Stimulated activated CD4-positive, alpha-beta T cell treated with anti-CD3 and anti-CD28 coated beads, Interleukin-2, amount 100 ng/mL, for 24 hours (primary cell): ENCODE measurements at regions not wholly inside any gene's neighbourhood (a gene's known extent, or its start where the extent isn't known, plus 50 kb on each side); places are given as distances from the start of the nearest gene placed in this dataset.
"Not testable (repeated sequence)": the region's sequence is repeated elsewhere in the genome, so short reads cannot be mapped to it uniquely, and the experiment has no call there.

Source experiments
- DNase-seq, 2 donors: peaks; one replicate each; pipeline ENCODE4 v3.0.0-alpha.2; 2020

DNA sequence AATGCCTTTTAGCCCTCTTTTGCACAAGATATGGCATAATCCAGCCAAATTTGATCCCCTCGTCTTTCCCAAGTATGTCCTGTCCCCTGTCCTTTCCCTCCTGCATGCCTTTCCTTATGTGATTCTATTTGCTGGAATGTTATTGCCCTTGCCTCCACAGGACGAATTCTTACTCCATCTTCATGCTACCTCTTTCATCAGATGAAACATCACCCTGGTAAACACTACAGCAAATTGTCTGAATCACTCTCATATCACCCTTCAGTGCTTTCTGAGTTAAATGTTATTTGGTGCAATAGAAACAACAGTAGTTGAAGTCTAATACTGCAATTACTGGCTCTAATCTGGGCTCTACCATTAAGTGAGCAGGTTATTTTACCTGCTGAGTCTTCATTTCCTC lies 52.2 kb upstream of the FAT1 start:
- DNase-seq: no peak

GRCh38 chr4:186778134-186778533 lies 54.5 kb upstream of the FAT1 start:
- DNase-seq: no peak

- no peak for DNase-seq
Measured at GRCh38 chr4:186780291-186781031, 56.8 kb upstream of the FAT1 start.

DNA sequence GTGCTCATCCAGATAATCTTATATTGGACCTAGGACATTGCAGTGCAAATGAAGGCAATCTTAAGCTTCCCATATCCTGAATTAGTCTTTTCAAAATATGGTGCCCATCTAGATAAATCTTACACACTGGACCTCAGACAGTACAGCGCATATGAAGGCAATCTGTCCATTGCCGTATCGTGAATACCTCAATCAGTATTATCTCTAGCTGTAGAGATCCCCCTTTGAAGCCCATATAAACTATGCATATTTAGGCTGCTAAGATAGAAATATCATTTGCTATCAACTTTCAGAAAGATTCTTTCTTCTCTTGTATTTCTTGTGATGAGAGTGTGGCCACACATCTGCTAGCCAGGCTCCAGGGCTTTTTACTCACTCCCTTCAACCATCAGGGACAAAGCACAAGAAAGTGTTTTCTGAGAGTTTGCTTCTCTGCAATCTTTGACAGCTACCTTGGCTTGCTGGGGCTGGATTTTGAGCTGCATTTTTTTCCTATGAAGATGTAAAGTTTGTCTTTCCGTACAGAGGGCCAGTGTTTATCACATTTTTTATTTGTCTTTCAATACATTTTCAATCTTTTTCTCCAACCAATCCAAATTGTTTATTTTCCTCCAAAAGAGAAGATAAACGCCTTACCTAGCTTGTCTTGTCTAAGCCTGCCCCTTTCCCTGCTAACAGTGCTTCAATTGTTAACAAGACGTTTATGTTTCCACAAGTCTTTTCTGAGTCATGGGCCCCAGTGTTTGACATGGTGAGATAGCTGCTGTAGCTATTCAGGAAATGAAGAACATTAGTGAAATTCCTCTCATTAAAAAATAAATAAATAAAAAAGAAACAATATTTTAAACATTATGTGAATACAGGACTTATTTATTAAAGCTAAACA lies 57.6 kb upstream of the FAT1 start:
- DNase-seq: no peak

DNA sequence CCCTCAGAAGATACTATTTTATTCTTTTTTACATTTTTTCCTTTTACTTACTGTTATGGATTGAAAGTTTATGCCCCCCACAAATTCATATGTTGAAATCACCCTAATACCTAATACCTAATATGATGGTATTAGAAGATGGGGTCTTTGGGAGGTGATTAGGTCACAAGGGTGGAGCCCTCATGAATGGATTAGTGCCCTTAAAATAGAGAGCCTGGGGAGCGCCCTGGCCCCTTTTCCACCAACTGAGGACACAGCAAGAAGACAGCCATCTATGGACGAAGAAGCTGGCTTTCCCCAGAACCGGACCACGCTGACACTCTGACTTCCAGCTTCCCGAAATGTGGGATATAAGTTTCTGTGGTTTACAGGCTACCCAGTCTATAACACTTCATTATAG lies 58.6 kb upstream of the FAT1 start:
- DNase-seq: no peak

DNA sequence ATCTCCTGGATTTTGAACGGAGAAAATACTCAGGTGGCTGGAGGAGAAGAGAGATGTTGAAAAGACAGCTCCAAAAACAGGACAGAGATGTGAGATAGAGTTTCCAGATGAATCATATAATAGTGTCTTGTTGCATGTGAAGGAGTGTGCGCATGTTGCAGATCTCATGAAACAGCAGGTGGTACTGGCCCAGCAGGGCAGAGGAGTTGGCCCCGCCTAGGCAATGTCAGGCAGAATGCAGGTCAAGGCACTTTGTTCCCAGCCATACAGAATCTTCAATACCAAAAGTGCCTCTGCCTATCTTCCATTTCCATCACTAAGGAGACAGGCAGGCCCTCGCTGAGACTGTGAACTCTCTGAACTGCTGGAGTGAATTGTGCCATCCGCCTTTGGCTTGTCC lies 63.9 kb upstream of the FAT1 start:
- no peak for DNase-seq

GRCh38 chr4:186789651-186790050 lies 66.0 kb upstream of the FAT1 start:
- DNase-seq: no peak

GRCh38 chr4:186790630-186791029 lies 67.0 kb upstream of the FAT1 start:
- no peak for DNase-seq

GRCh38 chr4:186792728-186793366 lies 69.2 kb upstream of the FAT1 start:
- no peak for DNase-seq

- no peak for DNase-seq
Measured at GRCh38 chr4:186798951-186799659, 75.4 kb upstream of the FAT1 start.

DNA sequence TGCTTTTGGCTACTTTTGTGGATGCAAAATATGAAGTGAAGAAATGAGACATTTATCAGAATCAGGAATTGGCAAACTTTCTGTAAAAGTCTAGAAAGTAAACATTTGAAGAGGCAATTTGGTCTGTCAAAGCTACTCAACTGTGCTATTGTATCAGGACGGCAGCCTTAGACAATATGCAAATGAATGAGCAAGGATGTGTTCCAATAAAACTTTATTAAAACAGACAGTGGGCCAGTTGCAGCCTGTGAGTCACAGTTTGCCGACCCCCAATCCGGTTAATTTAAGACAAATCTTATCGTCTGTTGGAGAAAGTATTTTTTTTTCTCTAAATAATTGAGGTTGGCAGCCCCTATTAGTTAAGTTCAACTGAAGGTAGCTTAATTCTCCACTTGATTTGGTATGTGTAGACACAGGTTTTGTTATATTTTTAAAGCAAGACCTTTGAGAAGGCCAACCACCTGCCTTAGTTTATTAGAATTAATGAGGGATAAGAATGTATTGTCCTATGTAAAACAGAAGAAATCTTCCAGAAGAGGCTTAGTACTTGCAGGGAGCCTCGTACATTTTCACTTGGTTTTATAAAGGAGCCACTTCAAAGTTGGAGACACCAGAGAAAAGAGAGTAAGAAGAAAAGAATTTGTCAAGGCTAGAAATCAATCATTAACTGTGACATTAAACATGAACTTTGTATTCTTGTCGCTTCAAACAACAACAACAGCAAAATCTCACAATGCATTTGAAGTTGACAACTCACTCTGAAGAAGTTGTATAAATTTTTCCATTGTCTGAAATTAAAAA lies 81.6 kb upstream of the FAT1 start:
- DNase-seq: no peak

DNA sequence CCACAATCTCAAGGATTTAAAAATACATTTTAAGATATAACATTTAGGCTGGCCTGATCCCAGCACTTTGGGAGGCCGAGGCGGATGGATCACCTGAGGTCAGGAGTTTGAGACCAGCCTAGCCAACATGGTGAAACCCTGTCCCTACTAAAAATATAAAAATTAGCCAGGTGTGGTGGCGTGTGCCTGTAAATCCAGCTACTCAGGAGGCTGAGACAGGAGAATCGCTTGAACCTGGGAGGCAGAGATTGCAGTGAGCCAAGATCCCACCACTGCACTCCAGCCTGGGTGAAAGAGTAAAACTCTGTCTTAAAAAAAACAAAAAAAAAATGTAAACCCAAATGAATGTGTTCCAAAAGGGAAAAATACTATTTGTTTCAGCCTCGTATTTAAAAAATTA lies 82.3 kb upstream of the FAT1 start:
- DNase-seq: not testable (repeated sequence)

GRCh38 chr4:186806679-186807421 lies 83.2 kb upstream of the FAT1 start:
- no peak for DNase-seq

GRCh38 chr4:186807808-186808629 lies 84.4 kb upstream of the FAT1 start:
- DNase-seq: no peak

- no peak for DNase-seq
Measured at GRCh38 chr4:186808630-186809018, 85.0 kb upstream of the FAT1 start.

- DNase-seq: no peak
Measured at GRCh38 chr4:186809070-186809469, 85.4 kb upstream of the FAT1 start.

GRCh38 chr4:186810613-186811150 lies 87.0 kb upstream of the FAT1 start:
- DNase-seq: no peak

GRCh38 chr4:186812592-186812991 lies 88.9 kb upstream of the FAT1 start:
- DNase-seq: no peak

GRCh38 chr4:186813377-186814068 lies 89.9 kb upstream of the FAT1 start:
- no peak for DNase-seq
